Panc1 (cell line): ENCODE measurements at regions not wholly inside any gene's neighbourhood (a gene's known extent, or its start where the extent isn't known, plus 50 kb on each side); places are given as distances from the start of the nearest gene placed in this dataset.

Source experiments
- ATAC-seq: fragments of 200-7000 bp; cut with Tn5 transposase; 2 replicates; pipeline ENCODE4 v1.9.1; 2020; ENCODE audit warnings: mild to moderate bottlenecking, moderate library complexity
- BruUV-seq: library from RNA; stranded (reverse); fragments of 400-500 nt; replicated peaks from 2 replicates; lab custom pipeline; 2021; lab: Mats Ljungman, UMichigan
- CTCF ChIA-PET: fragments of 300-600 bp; sonication (Branson Sonifier 250); formaldehyde crosslinking; loops from one replicate; lab custom pipeline; 2022; ENCODE audit warnings: antibody characterized with exemption; lab: Charles Lee
- POLR2A ChIA-PET: fragments of 300-600 bp; sonication (Branson Sonifier 250); formaldehyde crosslinking; loops from one replicate; lab custom pipeline; 2022; ENCODE audit warnings: antibody characterized with exemption; lab: Charles Lee
- DNase-seq: peaks from one replicate; pipeline ENCODE4 v3.0.0-alpha.2; 2010; ENCODE audit warnings: low read depth, low spot score
- H3K27ac ChIP-seq: 2 replicates; pipeline ENCODE4 v1.5.1; 2011; ENCODE audit warnings: mild to moderate bottlenecking, low read length, inconsistent platforms
- H3K27me3 ChIP-seq: fragments of 200-500 bp; sonication (Bioruptor generic); 2 replicates; pipeline ENCODE4 v1.6.0; 2014; ENCODE audit warnings: low read length, inconsistent platforms; ENCODE audit not compliant: control insufficient read depth, insufficient read depth
- H3K36me3 ChIP-seq: fragments of 200-500 bp; sonication (Bioruptor generic); 2 replicates; pipeline ENCODE4 v1.5.1; 2014; ENCODE audit warnings: inconsistent platforms, mild to moderate bottlenecking, low read length, moderate library complexity; ENCODE audit not compliant: control insufficient read depth, insufficient read depth
- H3K4me1 ChIP-seq: 2 replicates; pipeline ENCODE4 v1.5.1; 2011; ENCODE audit warnings: inconsistent platforms, mild to moderate bottlenecking, low read length, moderate library complexity; ENCODE audit not compliant: control insufficient read depth, insufficient read depth
- H3K4me3 ChIP-seq, 2 experiments: 2 replicates each; pipeline ENCODE4 v1.5.1; 2011 to 2012; ENCODE audit warnings: low read depth in 2 of 2, low read length in 2 of 2, mild to moderate bottlenecking in 2 of 2, inconsistent platforms in 1 of 2, moderate library complexity in 1 of 2
- H3K9me3 ChIP-seq: fragments of 200-500 bp; sonication (Bioruptor generic); 2 replicates; pipeline ENCODE4 v1.5.1; 2014; ENCODE audit warnings: low read depth, mild to moderate bottlenecking, inconsistent platforms, low read length, moderate library complexity; ENCODE audit not compliant: control insufficient read depth, insufficient read depth
- POLR2AphosphoS5 ChIP-seq: IDR thresholded peaks from 2 replicates; pipeline ENCODE4 v1.6.1; 2012; ENCODE audit warnings: mild to moderate bottlenecking, low read depth, low read length, moderate library complexity
- SIN3A ChIP-seq: IDR thresholded peaks from 2 replicates; pipeline ENCODE4 v1.6.1; 2012; ENCODE audit warnings: low read depth, mild to moderate bottlenecking, low read length, moderate library complexity, borderline replicate concordance; ENCODE audit not compliant: insufficient read depth
- TCF7L2 ChIP-seq: IDR thresholded peaks from 2 replicates; pipeline ENCODE4 v1.6.1; 2011; ENCODE audit warnings: mild to moderate bottlenecking, low read depth, low read length, inconsistent platforms
- in situ Hi-C: cut with HindIII; loops from 2 replicates; pipeline ENCODE4 v1.10.0; 2016; ENCODE audit warnings: low sequenced_read_pairs, low pct_unique_long_range_greater_than_20kb
- intact Hi-C: fragments of 100-400 bp; cut with micrococcal nuclease; formaldehyde crosslinking; loops from one replicate; pipeline ENCODE4 v1.10.0; 2022; ENCODE audit not compliant: unreplicated experiment
- TF ChIP-seq, protein P1 (sequence below), 2 experiments: IDR thresholded peaks; 2 replicates each; pipeline ENCODE4 v1.6.1; 2011 to 2012; ENCODE audit warnings: low read depth in 2 of 2, control low read depth in 1 of 2, low read length in 1 of 2, mild to moderate bottlenecking in 1 of 2, moderate library complexity in 1 of 2; ENCODE audit not compliant: insufficient read depth in 1 of 2
- TF ChIP-seq, protein P2 (sequence below): fragments of 450-650 bp; IDR thresholded peaks from 2 replicates; pipeline ENCODE4 v1.5.1; 2017; ENCODE audit warnings: mild to moderate bottlenecking

DNA sequence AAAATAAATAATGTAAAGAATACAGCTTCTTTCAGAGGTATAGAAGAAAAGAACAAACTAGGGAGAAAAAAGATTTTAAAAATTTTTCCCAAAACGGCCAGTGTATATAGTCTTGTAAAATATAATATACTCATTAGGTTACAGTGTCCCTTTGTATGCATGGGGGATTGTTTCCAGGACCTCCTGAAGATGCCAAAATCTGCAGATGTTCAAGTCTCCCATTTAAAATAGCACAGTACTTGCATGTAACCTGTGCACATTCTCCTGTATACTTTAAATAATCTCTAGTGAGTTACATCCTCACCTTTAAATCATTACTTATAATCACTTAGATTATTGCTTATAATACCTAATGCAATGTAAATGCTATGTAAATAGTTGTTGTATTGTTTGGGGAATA lies 80.6 kb upstream of the LRRTM4 start:
- H3K36me3 ChIP-seq, result no peaks in the 10 kb centered on the region
- no peak for ATAC-seq
- intact Hi-C loops, result no loop called here
- no TSS peak for BruUV-seq
- ChIA-PET POLR2A (no interaction called here), CTCF (no interaction called here)
- TF ChIP-seq TCF7L2 (no peak), SIN3A (no peak), POLR2AphosphoS5 (no peak)
- TF ChIP-seq, protein P1, sequence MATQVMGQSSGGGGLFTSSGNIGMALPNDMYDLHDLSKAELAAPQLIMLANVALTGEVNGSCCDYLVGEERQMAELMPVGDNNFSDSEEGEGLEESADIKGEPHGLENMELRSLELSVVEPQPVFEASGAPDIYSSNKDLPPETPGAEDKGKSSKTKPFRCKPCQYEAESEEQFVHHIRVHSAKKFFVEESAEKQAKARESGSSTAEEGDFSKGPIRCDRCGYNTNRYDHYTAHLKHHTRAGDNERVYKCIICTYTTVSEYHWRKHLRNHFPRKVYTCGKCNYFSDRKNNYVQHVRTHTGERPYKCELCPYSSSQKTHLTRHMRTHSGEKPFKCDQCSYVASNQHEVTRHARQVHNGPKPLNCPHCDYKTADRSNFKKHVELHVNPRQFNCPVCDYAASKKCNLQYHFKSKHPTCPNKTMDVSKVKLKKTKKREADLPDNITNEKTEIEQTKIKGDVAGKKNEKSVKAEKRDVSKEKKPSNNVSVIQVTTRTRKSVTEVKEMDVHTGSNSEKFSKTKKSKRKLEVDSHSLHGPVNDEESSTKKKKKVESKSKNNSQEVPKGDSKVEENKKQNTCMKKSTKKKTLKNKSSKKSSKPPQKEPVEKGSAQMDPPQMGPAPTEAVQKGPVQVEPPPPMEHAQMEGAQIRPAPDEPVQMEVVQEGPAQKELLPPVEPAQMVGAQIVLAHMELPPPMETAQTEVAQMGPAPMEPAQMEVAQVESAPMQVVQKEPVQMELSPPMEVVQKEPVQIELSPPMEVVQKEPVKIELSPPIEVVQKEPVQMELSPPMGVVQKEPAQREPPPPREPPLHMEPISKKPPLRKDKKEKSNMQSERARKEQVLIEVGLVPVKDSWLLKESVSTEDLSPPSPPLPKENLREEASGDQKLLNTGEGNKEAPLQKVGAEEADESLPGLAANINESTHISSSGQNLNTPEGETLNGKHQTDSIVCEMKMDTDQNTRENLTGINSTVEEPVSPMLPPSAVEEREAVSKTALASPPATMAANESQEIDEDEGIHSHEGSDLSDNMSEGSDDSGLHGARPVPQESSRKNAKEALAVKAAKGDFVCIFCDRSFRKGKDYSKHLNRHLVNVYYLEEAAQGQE (IDR thresholded peaks at IDR 0.05; ENCODE audit: insufficient read depth in 1 of 2, low read depth in 2 of 2, low read length in 1 of 2), result no peak
- TF ChIP-seq, protein P2, sequence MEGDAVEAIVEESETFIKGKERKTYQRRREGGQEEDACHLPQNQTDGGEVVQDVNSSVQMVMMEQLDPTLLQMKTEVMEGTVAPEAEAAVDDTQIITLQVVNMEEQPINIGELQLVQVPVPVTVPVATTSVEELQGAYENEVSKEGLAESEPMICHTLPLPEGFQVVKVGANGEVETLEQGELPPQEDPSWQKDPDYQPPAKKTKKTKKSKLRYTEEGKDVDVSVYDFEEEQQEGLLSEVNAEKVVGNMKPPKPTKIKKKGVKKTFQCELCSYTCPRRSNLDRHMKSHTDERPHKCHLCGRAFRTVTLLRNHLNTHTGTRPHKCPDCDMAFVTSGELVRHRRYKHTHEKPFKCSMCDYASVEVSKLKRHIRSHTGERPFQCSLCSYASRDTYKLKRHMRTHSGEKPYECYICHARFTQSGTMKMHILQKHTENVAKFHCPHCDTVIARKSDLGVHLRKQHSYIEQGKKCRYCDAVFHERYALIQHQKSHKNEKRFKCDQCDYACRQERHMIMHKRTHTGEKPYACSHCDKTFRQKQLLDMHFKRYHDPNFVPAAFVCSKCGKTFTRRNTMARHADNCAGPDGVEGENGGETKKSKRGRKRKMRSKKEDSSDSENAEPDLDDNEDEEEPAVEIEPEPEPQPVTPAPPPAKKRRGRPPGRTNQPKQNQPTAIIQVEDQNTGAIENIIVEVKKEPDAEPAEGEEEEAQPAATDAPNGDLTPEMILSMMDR, result no peak
- H3K4me3 ChIP-seq, result no peak overlapping the region
- in situ Hi-C loops, result no loop called here
- DNase-seq, result no peak
- H3K27me3 ChIP-seq, result no peaks in the 10 kb centered on the region
- no peaks in the 10 kb centered on the region for H3K4me1 ChIP-seq
- no peak overlapping the region for H3K27ac ChIP-seq
- H3K9me3 ChIP-seq, result no peaks in the 10 kb centered on the region

DNA sequence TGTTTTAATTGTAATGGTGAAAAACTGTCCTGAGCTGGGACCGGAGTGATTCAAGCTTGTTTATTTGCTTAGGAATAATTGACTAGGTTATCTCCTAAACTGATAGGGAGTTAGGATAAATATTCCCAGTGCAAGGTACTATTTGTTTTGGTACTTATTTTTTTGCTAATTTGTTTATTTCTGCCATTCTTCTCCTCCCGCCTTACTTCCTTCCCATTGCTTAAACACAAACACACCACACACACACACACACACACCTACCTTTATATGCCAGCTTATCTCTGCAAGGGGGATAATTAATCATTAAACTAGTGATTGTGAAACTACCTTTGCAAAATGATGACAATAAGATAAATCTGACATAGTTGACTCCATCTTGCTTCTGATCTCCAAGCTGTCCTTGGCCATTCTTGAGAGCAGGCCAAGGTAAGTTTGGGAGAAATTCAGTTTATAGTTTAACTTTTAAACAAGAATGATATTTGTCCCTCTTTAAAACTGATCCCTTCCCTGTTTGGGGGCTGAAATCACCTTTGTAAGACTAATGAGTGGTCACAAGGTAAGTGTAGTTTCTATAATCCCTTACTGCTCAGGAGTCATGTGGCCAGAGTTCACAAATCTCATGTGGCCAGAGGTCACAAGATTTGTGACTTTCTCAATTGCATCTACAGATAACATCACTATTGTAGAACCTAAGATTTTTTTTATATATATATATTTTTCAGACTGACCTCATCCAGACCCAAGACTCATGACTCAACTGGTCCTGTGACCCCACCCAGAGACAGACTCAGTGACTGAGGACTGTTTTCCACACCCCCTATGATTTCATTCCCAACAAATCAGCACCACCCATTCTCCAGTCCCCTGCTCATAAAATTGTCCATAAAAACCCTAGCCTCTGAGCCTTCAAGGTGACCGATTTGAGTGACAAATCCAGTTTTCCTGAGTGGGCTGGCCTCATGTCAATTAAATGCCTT lies 83.1 kb upstream of the LRRTM4 start:
- Histone ChIP-seq H3K9me3 (no peaks in the 10 kb centered on the region), H3K36me3 (no peaks in the 10 kb centered on the region), H3K4me1 (no peaks in the 10 kb centered on the region), H3K27me3 (no peaks in the 10 kb centered on the region), H3K27ac (no peak overlapping the region), H3K4me3 (no peak overlapping the region)
- DNase-seq (no peak), ATAC-seq (no peak)
- intact Hi-C loops, result no loop called here
- ChIA-PET CTCF (no interaction called here), POLR2A (interaction anchor here (0.5 kb wide), 1 partner anchor 16 kb away, joined by 3 read pairs; no protein-coding TSS in a partner anchor)
- TF ChIP-seq, protein P2, result no peak
- TF ChIP-seq SIN3A (no peak), TCF7L2 (no peak), POLR2AphosphoS5 (no peak)
- TF ChIP-seq, protein P1 (IDR thresholded peaks at IDR 0.05; ENCODE audit: insufficient read depth in 1 of 2, low read depth in 2 of 2, low read length in 1 of 2), result no peak
- no TSS peak for BruUV-seq
- in situ Hi-C loops, result no loop called here
